Keratinocyte (primary cell): ENCODE measurements at regions not wholly inside any gene's neighbourhood (a gene's known extent, or its start where the extent isn't known, plus 50 kb on each side); places are given as distances from the start of the nearest gene placed in this dataset.

Experiments
- CTCF ChIP-seq, 3 experiments: IDR thresholded peaks in 1 of 3; conservative IDR thresholded peaks in 1 of 3; optimal IDR thresholded peaks in 1 of 3; 2 replicates in 2 of 3; 3 replicates in 1 of 3; pipeline versions ENCODE3 to v1.5.1; 2011; ENCODE audit warnings: low read length in 3 of 3, mild to moderate bottlenecking in 3 of 3, moderate library complexity in 2 of 3, control low read depth in 1 of 3, inconsistent platforms in 1 of 3; ENCODE audit not compliant: insufficient read depth in 2 of 3; ENCODE audit errors: extremely low read depth in 1 of 3
- EZH2 ChIP-seq: IDR thresholded peaks from one replicate; pipeline ENCODE4 v1.6.1; 2012; ENCODE audit warnings: inconsistent platforms, mild to moderate bottlenecking, low read length, moderate library complexity

DNA sequence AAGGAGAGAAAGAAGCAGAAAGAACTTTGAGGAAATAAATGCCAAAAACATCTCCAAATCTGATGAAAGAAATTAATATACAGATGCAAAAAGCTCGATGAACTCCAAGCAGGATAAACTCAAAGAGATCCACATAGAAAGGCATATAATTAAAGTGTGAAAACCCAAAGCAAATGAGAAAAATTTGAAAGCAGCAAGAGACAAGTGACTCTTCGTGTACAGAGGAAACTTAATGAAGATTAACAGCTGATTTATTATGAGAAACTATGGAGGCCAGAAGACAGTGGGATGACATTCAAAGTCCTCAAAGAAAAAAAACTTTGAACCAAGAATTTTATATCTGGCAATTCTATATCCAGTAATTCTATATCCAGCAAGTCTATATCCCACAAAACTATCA, 163.0 kb upstream of the TMCC3 start:
- TF ChIP-seq CTCF (optimal IDR thresholded peaks at IDR 0.05 in 1 of 3, IDR thresholded peaks at IDR 0.05 in 1 of 3, conservative IDR thresholded peaks at IDR 0.05 in 1 of 3; ENCODE audit: extremely low read depth in 1 of 3, insufficient read depth in 2 of 3, low read length in 3 of 3) (no peak), EZH2 (no peak)
